PFSK-1 (cell line): ENCODE measurements at regions not wholly inside any gene's neighbourhood (a gene's known extent, or its start where the extent isn't known, plus 50 kb on each side); places are given as distances from the start of the nearest gene placed in this dataset.

Experiments used
- FOXP2 ChIP-seq: optimal IDR thresholded peaks from 2 replicates; pipeline ENCODE3; 2011; ENCODE audit warnings: borderline replicate concordance, control low read depth, inconsistent platforms; ENCODE audit not compliant: insufficient read depth; ENCODE audit errors: extremely low read length, extremely low read depth
- POLR2AphosphoS5 ChIP-seq: IDR thresholded peaks from 2 replicates; pipeline ENCODE4 v1.6.1; 2012; ENCODE audit warnings: low read depth, mild to moderate bottlenecking, control low read depth, low read length, moderate library complexity
- REST ChIP-seq, 2 experiments: IDR thresholded peaks; 2 replicates each; pipeline versions ENCODE4 v1.6.1 to v1.8.0; 2011 to 2012; ENCODE audit warnings: low read depth in 2 of 2, low read length in 2 of 2, control low read depth in 1 of 2, inconsistent platforms in 1 of 2, mild to moderate bottlenecking in 1 of 2, moderate library complexity in 1 of 2; ENCODE audit not compliant: insufficient read depth in 1 of 2
- SIN3A ChIP-seq: IDR thresholded peaks from 2 replicates; pipeline ENCODE4 v1.6.1; 2012; ENCODE audit warnings: mild to moderate bottlenecking, low read length, moderate library complexity, borderline replicate concordance; ENCODE audit not compliant: insufficient read depth
- TAF1 ChIP-seq: IDR thresholded peaks from 2 replicates; pipeline ENCODE4 v1.6.1; 2012; ENCODE audit warnings: low read length, control low read depth, borderline replicate concordance; ENCODE audit not compliant: insufficient read depth

GRCh38 chr1:224061436-224061835, 52.5 kb upstream of the FBXO28 start:
- no peak for TF ChIP-seq FOXP2
- no peak for TF ChIP-seq REST (IDR thresholded peaks at IDR 0.05; ENCODE audit: insufficient read depth in 1 of 2, low read depth in 2 of 2, low read length in 2 of 2)
- TF ChIP-seq SIN3A = no peak
- no peak for TF ChIP-seq POLR2AphosphoS5
- TF ChIP-seq TAF1 = no peak

DNA sequence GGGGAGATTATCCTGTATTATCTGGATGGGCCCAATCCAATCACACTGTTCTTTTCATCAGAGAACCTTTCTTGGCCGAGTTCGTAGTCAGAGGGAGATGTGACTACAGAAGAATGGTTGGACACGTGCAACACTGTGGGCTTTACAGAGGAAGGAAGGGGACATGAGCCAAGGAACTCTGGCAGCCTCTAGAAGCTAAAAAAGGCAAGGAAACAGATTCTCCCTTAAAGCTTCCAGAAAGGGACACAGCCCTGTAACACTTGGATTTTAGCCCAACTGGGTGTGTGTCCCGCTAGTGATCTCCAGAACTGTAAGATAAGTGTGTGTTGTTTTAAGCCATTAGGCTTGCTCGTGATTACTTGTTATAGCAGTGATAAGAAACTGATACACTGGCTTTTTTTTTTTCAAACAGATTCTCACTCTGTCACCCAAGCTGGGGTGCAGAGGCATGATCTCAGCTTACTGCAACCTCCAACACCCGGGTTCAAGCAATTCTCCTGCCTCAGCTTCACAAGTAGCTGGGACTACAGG, 53.9 kb upstream of the FBXO28 start:
- no peak for TF ChIP-seq FOXP2
- TF ChIP-seq POLR2AphosphoS5 = no peak
- no peak for TF ChIP-seq SIN3A
- no peak for TF ChIP-seq TAF1
- TF ChIP-seq REST (IDR thresholded peaks at IDR 0.05; ENCODE audit: insufficient read depth in 1 of 2, low read depth in 2 of 2, low read length in 2 of 2) = no peak

DNA sequence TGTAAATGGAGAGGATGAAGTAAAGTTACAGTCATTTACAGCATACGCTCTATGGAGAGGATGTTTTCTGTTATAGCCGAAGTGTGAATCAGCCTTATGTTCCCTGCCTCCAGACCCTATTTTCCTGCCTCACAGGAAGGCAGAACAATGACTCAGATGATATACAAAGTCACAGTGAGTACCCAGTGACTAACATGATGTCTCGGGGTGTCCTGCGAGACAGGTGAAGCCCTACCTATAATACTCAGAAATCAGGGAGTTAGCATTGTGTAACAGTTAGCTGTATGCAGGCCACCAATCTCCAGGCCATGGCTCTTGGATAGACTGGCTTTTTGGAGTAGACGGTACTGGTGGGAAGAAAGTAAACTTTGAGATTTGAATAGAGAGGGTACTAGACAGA, 55.6 kb upstream of the FBXO28 start:
- TF ChIP-seq POLR2AphosphoS5 (no peak), TAF1 (no peak), SIN3A (no peak), REST (IDR thresholded peaks at IDR 0.05; ENCODE audit: insufficient read depth in 1 of 2, low read depth in 2 of 2, low read length in 2 of 2) (no peak), FOXP2 (no peak)

DNA sequence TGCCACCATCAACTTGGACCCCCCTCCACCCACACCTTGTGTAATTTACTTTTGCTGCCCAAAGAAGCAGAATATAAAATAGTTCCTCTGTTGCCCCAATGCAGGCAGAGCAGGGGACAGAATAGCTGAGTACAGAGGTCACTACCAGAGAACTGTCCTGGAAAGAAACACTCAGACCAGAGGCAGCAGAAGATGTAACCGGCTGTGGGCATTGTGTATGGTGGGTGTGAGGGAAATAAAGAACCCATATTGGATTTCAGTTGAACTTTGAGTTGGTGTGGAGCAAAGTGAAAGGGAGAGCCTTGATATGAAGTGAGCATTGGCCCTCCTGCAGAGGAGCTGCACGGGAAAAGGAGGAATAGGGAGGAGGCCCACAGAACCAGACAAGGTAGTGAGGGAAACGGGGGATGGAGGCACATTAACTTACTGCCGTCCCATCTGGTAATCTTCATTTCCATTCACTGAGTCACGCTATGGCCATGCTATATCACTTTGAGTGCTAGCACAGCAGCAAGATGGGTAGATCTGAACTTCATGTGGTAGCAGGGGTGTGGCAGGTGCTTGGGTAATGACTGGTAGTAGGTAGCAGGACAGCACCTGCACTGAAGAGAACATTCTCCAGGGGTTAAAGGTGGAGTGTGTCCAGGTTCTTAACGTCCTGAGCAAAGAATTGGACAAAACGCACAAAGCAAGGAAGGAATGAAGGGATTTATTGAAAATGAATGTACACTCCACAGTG, 56.3 kb upstream of the FBXO28 start:
- TF ChIP-seq SIN3A = no peak
- TF ChIP-seq FOXP2 = no peak
- no peak for TF ChIP-seq REST (IDR thresholded peaks at IDR 0.05; ENCODE audit: insufficient read depth in 1 of 2, low read depth in 2 of 2, low read length in 2 of 2)
- TF ChIP-seq TAF1 = no peak
- TF ChIP-seq POLR2AphosphoS5 = no peak
